Stimulated activated effector memory CD8-positive, alpha-beta T cell treated with anti-CD3 and anti-CD28 coated beads, Interleukin-12 subunit alpha, Interleukin-12 subunit beta, amount 100 ng/mL, for 72 hours (primary cell): ENCODE measurements at regions not wholly inside any gene's neighbourhood (a gene's known extent, or its start where the extent isn't known, plus 50 kb on each side); places are given as distances from the start of the nearest gene placed in this dataset.
"Not testable (repeated sequence)": the region's sequence is repeated elsewhere in the genome, so short reads cannot be mapped to it uniquely, and the experiment has no call there.

Experiments used
- ATAC-seq: fragments of 150-1000 bp; cut with Tn5 transposase; 2 replicates; pipeline ENCODE4 v1.10.0; 2021
- DNase-seq, 2 donors: peaks; one replicate each; pipeline ENCODE4 v3.0.0; 2021 to 2022; ENCODE audit warnings: low spot score in 2 of 2
- H3K27ac Mint-ChIP-seq: one replicate; pipeline ENCODE4 v1.8.0; 2022; ENCODE audit warnings: mild to moderate bottlenecking, mixed read lengths
- H3K36me3 Mint-ChIP-seq: one replicate; pipeline ENCODE4 v1.8.0; 2022; ENCODE audit warnings: mild to moderate bottlenecking, mixed read lengths
- H3K4me1 Mint-ChIP-seq: one replicate; pipeline ENCODE4 v1.8.0; 2022; ENCODE audit warnings: mixed read lengths
- H3K4me3 Mint-ChIP-seq: one replicate; pipeline ENCODE4 v1.8.0; 2022; ENCODE audit warnings: mild to moderate bottlenecking, mixed read lengths
- H3K9me3 Mint-ChIP-seq: one replicate; pipeline ENCODE4 v1.8.0; 2022; ENCODE audit warnings: mixed read lengths

GRCh38 chr11:95410707-95411106 is 179.7 kb upstream of the SESN3 start:
- H3K9me3 Mint-ChIP-seq, ATAC-seq, H3K4me1 Mint-ChIP-seq, H3K36me3 Mint-ChIP-seq, DNase-seq, H3K4me3 Mint-ChIP-seq, H3K27ac Mint-ChIP-seq: not testable (repeated sequence)

- no peaks in the 10 kb centered on the region for H3K4me1 Mint-ChIP-seq
- no peak for DNase-seq
- ATAC-seq: no peak
- H3K36me3 Mint-ChIP-seq: no peaks in the 10 kb centered on the region
- no peak overlapping the region for H3K4me3 Mint-ChIP-seq
- H3K27ac Mint-ChIP-seq: no peak overlapping the region
- H3K9me3 Mint-ChIP-seq: no peaks in the 10 kb centered on the region
Observed at GRCh38 chr11:95406271-95406670, 175.3 kb upstream of the SESN3 start.

GRCh38 chr11:95404370-95404769 is 173.4 kb upstream of the SESN3 start:
- ATAC-seq: no peak

GRCh38 chr11:95398437-95399112 is 167.6 kb upstream of the SESN3 start:
- no peaks in the 10 kb centered on the region for H3K36me3 Mint-ChIP-seq
- ATAC-seq: no peak

More at GRCh38 chr11:95404370-95404769, 173.4 kb upstream of the SESN3 start:
- no peaks in the 10 kb centered on the region for H3K9me3 Mint-ChIP-seq
- H3K4me3 Mint-ChIP-seq: no peak overlapping the region
- no peak overlapping the region for H3K27ac Mint-ChIP-seq
- no peaks in the 10 kb centered on the region for H3K36me3 Mint-ChIP-seq
- DNase-seq: no peak
- no peaks in the 10 kb centered on the region for H3K4me1 Mint-ChIP-seq

GRCh38 chr11:95392644-95393043 is 161.6 kb upstream of the SESN3 start:
- ATAC-seq (no peak), DNase-seq (no peak)
- H3K36me3 Mint-ChIP-seq: no peaks in the 10 kb centered on the region
- peaks cover 3% of the 10 kb centered on the region for H3K9me3 Mint-ChIP-seq
- H3K4me3 Mint-ChIP-seq: no peak overlapping the region
- H3K4me1 Mint-ChIP-seq: no peaks in the 10 kb centered on the region
- H3K27ac Mint-ChIP-seq: no peak overlapping the region

More at GRCh38 chr11:95398437-95399112, 167.6 kb upstream of the SESN3 start:
- H3K9me3 Mint-ChIP-seq: peaks cover 3% of the 10 kb centered on the region
- H3K27ac Mint-ChIP-seq: no peak overlapping the region
- no peak for DNase-seq
- H3K4me1 Mint-ChIP-seq: no peaks in the 10 kb centered on the region
- no peak overlapping the region for H3K4me3 Mint-ChIP-seq

GRCh38 chr11:95389427-95389826 is 158.4 kb upstream of the SESN3 start:
- Mint-ChIP-seq H3K4me1 (no peaks in the 10 kb centered on the region), H3K4me3 (no peak overlapping the region), H3K36me3 (no peaks in the 10 kb centered on the region), H3K27ac (no peak overlapping the region), H3K9me3 (no peaks in the 10 kb centered on the region)
- no peak for DNase-seq
- no peak for ATAC-seq

GRCh38 chr11:95388086-95388485 is 157.1 kb upstream of the SESN3 start:
- Mint-ChIP-seq H3K9me3 (no peaks in the 10 kb centered on the region), H3K4me1 (no peaks in the 10 kb centered on the region), H3K27ac (no peak overlapping the region), H3K4me3 (no peak overlapping the region), H3K36me3 (no peaks in the 10 kb centered on the region)
- ATAC-seq: no peak
- no peak for DNase-seq

- H3K4me3 Mint-ChIP-seq: no peak overlapping the region
- H3K27ac Mint-ChIP-seq: no peak overlapping the region
- ATAC-seq (no peak), DNase-seq (no peak)
- H3K9me3 Mint-ChIP-seq: no peaks in the 10 kb centered on the region
- no peaks in the 10 kb centered on the region for H3K36me3 Mint-ChIP-seq
- no peaks in the 10 kb centered on the region for H3K4me1 Mint-ChIP-seq
Observed at GRCh38 chr11:95387325-95387724, 156.3 kb upstream of the SESN3 start.

- H3K4me3 Mint-ChIP-seq: no peak overlapping the region
- H3K36me3 Mint-ChIP-seq: no peaks in the 10 kb centered on the region
- no peaks in the 10 kb centered on the region for H3K4me1 Mint-ChIP-seq
- ATAC-seq (no peak), DNase-seq (no peak)
- no peaks in the 10 kb centered on the region for H3K9me3 Mint-ChIP-seq
- H3K27ac Mint-ChIP-seq: no peak overlapping the region
Observed at GRCh38 chr11:95385577-95385976, 154.6 kb upstream of the SESN3 start.

GRCh38 chr11:95379479-95379878 is 148.5 kb upstream of the SESN3 start:
- H3K9me3 Mint-ChIP-seq: no peaks in the 10 kb centered on the region
- no peak for ATAC-seq

GRCh38 chr11:95378789-95379188 is 147.8 kb upstream of the SESN3 start:
- ATAC-seq (no peak), DNase-seq (no peak)
- no peak overlapping the region for H3K4me3 Mint-ChIP-seq
- H3K9me3 Mint-ChIP-seq: no peaks in the 10 kb centered on the region
- H3K36me3 Mint-ChIP-seq: no peaks in the 10 kb centered on the region
- no peak overlapping the region for H3K27ac Mint-ChIP-seq
- H3K4me1 Mint-ChIP-seq: no peaks in the 10 kb centered on the region

More at GRCh38 chr11:95379479-95379878, 148.5 kb upstream of the SESN3 start:
- Mint-ChIP-seq H3K4me1 (no peaks in the 10 kb centered on the region), H3K4me3 (no peak overlapping the region), H3K27ac (no peak overlapping the region), H3K36me3 (no peaks in the 10 kb centered on the region)
- DNase-seq: no peak

- Mint-ChIP-seq H3K36me3 (no peaks in the 10 kb centered on the region), H3K4me3 (no peak overlapping the region), H3K27ac (no peak overlapping the region), H3K4me1 (no peaks in the 10 kb centered on the region), H3K9me3 (no peaks in the 10 kb centered on the region)
- DNase-seq (no peak), ATAC-seq (no peak)
Observed at GRCh38 chr11:95378111-95378510, 147.1 kb upstream of the SESN3 start.

- DNase-seq: no peak
Observed at GRCh38 chr11:95375886-95376285, 144.9 kb upstream of the SESN3 start.

GRCh38 chr11:95375451-95375850 is 144.4 kb upstream of the SESN3 start:
- Mint-ChIP-seq H3K4me1 (no peaks in the 10 kb centered on the region), H3K9me3 (no peaks in the 10 kb centered on the region), H3K27ac (no peak overlapping the region), H3K4me3 (no peak overlapping the region), H3K36me3 (no peaks in the 10 kb centered on the region)
- ATAC-seq: no peak
- no peak for DNase-seq

More at GRCh38 chr11:95375886-95376285, 144.9 kb upstream of the SESN3 start:
- Mint-ChIP-seq H3K27ac (no peak overlapping the region), H3K4me3 (no peak overlapping the region), H3K4me1 (no peaks in the 10 kb centered on the region), H3K36me3 (no peaks in the 10 kb centered on the region), H3K9me3 (no peaks in the 10 kb centered on the region)
- ATAC-seq: no peak

- ATAC-seq (no peak), DNase-seq (no peak)
- Mint-ChIP-seq H3K27ac (no peak overlapping the region), H3K9me3 (no peaks in the 10 kb centered on the region), H3K4me3 (no peak overlapping the region), H3K36me3 (no peaks in the 10 kb centered on the region), H3K4me1 (no peaks in the 10 kb centered on the region)
Observed at GRCh38 chr11:95374105-95374504, 143.1 kb upstream of the SESN3 start.

GRCh38 chr11:95373241-95373640 is 142.2 kb upstream of the SESN3 start:
- H3K4me3 Mint-ChIP-seq: no peak overlapping the region
- H3K27ac Mint-ChIP-seq: no peak overlapping the region
- no peaks in the 10 kb centered on the region for H3K36me3 Mint-ChIP-seq
- no peaks in the 10 kb centered on the region for H3K9me3 Mint-ChIP-seq
- ATAC-seq (no peak), DNase-seq (no peak)
- H3K4me1 Mint-ChIP-seq: no peaks in the 10 kb centered on the region
